Trophoblast cell (in vitro differentiated cells and primary cell): ENCODE measurements at regions not wholly inside any gene's neighbourhood (a gene's known extent, or its start where the extent isn't known, plus 50 kb on each side); places are given as distances from the start of the nearest gene placed in this dataset.

Experiments used
- DNase-seq, 2 donors: peaks; one replicate each; pipeline ENCODE4 v3.0.0-alpha.2; 2016
- H2AFZ ChIP-seq: 2 replicates; pipeline ENCODE4 v1.6.1; 2013; ENCODE audit warnings: low read length, moderate library complexity, mild to moderate bottlenecking; ENCODE audit not compliant: insufficient read depth, poor library complexity
- H2AK5ac ChIP-seq: 2 replicates; pipeline ENCODE4 v1.6.1; 2013; ENCODE audit warnings: mild to moderate bottlenecking, low read length
- H2BK120ac ChIP-seq: 2 replicates; pipeline ENCODE4 v1.6.1; 2013; ENCODE audit warnings: low read length, mild to moderate bottlenecking, moderate library complexity; ENCODE audit not compliant: insufficient read depth, poor library complexity
- H2BK12ac ChIP-seq: 2 replicates; pipeline ENCODE4 v1.6.1; 2013; ENCODE audit warnings: mild to moderate bottlenecking, low read length, moderate library complexity
- H2BK5ac ChIP-seq: 2 replicates; pipeline ENCODE4 v1.6.1; 2013; ENCODE audit warnings: low read length, low read depth, moderate library complexity, mild to moderate bottlenecking; ENCODE audit not compliant: poor library complexity
- H3K14ac ChIP-seq: 2 replicates; pipeline ENCODE4 v1.6.1; 2013; ENCODE audit warnings: mild to moderate bottlenecking, low read length
- H3K18ac ChIP-seq: 2 replicates; pipeline ENCODE4 v1.6.1; 2013; ENCODE audit warnings: mild to moderate bottlenecking, low read length
- H3K23ac ChIP-seq: 2 replicates; pipeline ENCODE4 v1.6.1; 2013; ENCODE audit warnings: low read length
- H3K27ac ChIP-seq: 2 replicates; pipeline ENCODE4 v1.5.1; 2013; ENCODE audit warnings: low read depth, mild to moderate bottlenecking, inconsistent platforms, low read length, moderate library complexity
- H3K27me3 ChIP-seq: 2 replicates; pipeline ENCODE4 v1.6.1; 2013; ENCODE audit warnings: inconsistent platforms, mild to moderate bottlenecking, low read length, moderate library complexity; ENCODE audit not compliant: insufficient read depth
- H3K36me3 ChIP-seq, 2 experiments: 1 replicate in 1 of 2; 2 replicates in 1 of 2; pipeline ENCODE4 v1.6.1; 2013; ENCODE audit warnings: low read length in 2 of 2, mild to moderate bottlenecking in 2 of 2, moderate library complexity in 1 of 2; ENCODE audit not compliant: insufficient read depth in 2 of 2, control insufficient read depth in 1 of 2
- H3K4ac ChIP-seq: 2 replicates; pipeline ENCODE4 v1.6.1; 2013; ENCODE audit warnings: low read depth, mild to moderate bottlenecking, low read length, moderate library complexity
- H3K4me1 ChIP-seq, 2 experiments: 1 replicate in 1 of 2; 2 replicates in 1 of 2; pipeline ENCODE4 v1.6.1; 2013; ENCODE audit warnings: low read length in 2 of 2, mild to moderate bottlenecking in 2 of 2, moderate library complexity in 1 of 2; ENCODE audit not compliant: insufficient read depth in 2 of 2, control insufficient read depth in 1 of 2
- H3K4me2 ChIP-seq: 2 replicates; pipeline ENCODE4 v1.6.1; 2013; ENCODE audit warnings: inconsistent platforms, mild to moderate bottlenecking, low read length, moderate library complexity
- H3K4me3 ChIP-seq: 2 replicates; pipeline ENCODE4 v1.5.1; 2013; ENCODE audit warnings: mild to moderate bottlenecking, low read depth, low read length, inconsistent platforms
- H3K79me1 ChIP-seq: one replicate; pipeline ENCODE4 v1.6.1; 2013; ENCODE audit warnings: low read length
- H3K79me2 ChIP-seq: 2 replicates; pipeline ENCODE4 v1.6.1; 2013; ENCODE audit warnings: low read length, mild to moderate bottlenecking; ENCODE audit not compliant: control insufficient read depth, insufficient read depth, poor library complexity
- H3K9ac ChIP-seq: 2 replicates; pipeline ENCODE4 v1.6.1; 2013; ENCODE audit warnings: mild to moderate bottlenecking, low read length
- H3K9me3 ChIP-seq: 2 replicates; pipeline ENCODE4 v1.6.1; 2013; ENCODE audit warnings: low read depth, mild to moderate bottlenecking, control low read depth, inconsistent platforms, low read length; ENCODE audit not compliant: insufficient read depth
- H4K12ac ChIP-seq: 2 replicates; pipeline ENCODE4 v1.6.1; 2013; ENCODE audit warnings: low read depth, mild to moderate bottlenecking, low read length, moderate library complexity
- H4K8ac ChIP-seq: 2 replicates; pipeline ENCODE4 v1.6.1; 2013; ENCODE audit warnings: low read depth, mild to moderate bottlenecking, low read length, moderate library complexity
- H4K91ac ChIP-seq: one replicate; pipeline ENCODE4 v1.6.1; 2013; ENCODE audit warnings: low read depth, mild to moderate bottlenecking, low read length, moderate library complexity
- WGBS: extraction: QIAGEN DNeasy Blood & Tissue Kit; methylation state at CpG from one replicate; pipeline ENCODE4 v1.1.7; 2013; ENCODE audit warnings: missing lambda C conversion rate; ENCODE audit not compliant: insufficient read length, insufficient coverage; ENCODE audit errors: extremely low coverage; 5-methylcytosine and 5-hydroxymethylcytosine counted together

- Histone ChIP-seq H3K9me3 (peaks cover 11% of the 10 kb centered on the region), H3K23ac (no peak overlapping the region), H3K14ac (no peak overlapping the region), H3K9ac (no peak overlapping the region), H4K12ac (no peak overlapping the region), H3K36me3 (no peaks in the 10 kb centered on the region), H4K91ac (no peak overlapping the region), H3K4me2 (no peak overlapping the region), H3K27ac (no peak overlapping the region), H3K79me2 (no peaks in the 10 kb centered on the region), H3K18ac (no peak overlapping the region), H2AK5ac (no peak overlapping the region), H3K27me3 (no peaks in the 10 kb centered on the region), H3K79me1 (no peaks in the 10 kb centered on the region), H2BK5ac (no peak overlapping the region), H2AFZ (no peak overlapping the region), H3K4me1 (no peaks in the 10 kb centered on the region), H3K4me3 (no peak overlapping the region), H2BK120ac (no peak overlapping the region), H3K4ac (no peak overlapping the region), H4K8ac (no peak overlapping the region), H2BK12ac (no peak overlapping the region)
- no CpG with 5 or more reads among the region's 11 CpGs for WGBS
- DNase-seq = no peak
These were observed 500.6 kb upstream of the MYT1L start for GRCh38 chr2:2831633-2832032.

DNA sequence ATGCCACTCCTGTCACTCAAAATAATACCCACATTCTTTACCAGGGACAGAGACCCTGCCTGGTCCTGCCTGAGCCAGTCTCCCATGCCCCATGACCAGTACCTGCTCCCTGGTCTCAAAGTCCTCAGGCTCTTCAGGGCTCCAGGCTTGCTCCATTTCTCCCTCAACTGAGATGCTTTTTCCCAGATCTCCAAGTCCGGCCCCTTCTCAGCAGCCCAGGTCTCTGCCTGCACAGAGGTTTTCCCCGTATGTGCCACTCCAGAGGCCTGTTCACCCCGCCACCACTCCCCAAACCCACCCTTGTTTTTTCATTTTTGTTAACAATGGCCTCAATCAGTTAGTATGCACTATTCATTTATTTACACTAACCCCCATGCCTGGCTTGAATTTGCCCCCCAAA lies 499.5 kb upstream of the MYT1L start:
- WGBS = no CpG with 5 or more reads among the region's 3 CpGs
- Histone ChIP-seq H3K9ac (no peak overlapping the region), H3K79me1 (no peaks in the 10 kb centered on the region), H3K79me2 (no peaks in the 10 kb centered on the region), H3K23ac (no peak overlapping the region), H3K9me3 (peaks cover 9% of the 10 kb centered on the region), H3K18ac (no peak overlapping the region), H4K8ac (no peak overlapping the region), H3K4ac (no peak overlapping the region), H3K27me3 (no peaks in the 10 kb centered on the region), H3K4me1 (no peaks in the 10 kb centered on the region), H4K91ac (no peak overlapping the region), H3K14ac (no peak overlapping the region), H2AFZ (no peak overlapping the region), H3K27ac (no peak overlapping the region), H3K4me2 (no peak overlapping the region), H2AK5ac (no peak overlapping the region), H3K4me3 (no peak overlapping the region), H2BK120ac (no peak overlapping the region), H4K12ac (no peak overlapping the region), H2BK5ac (no peak overlapping the region), H3K36me3 (no peaks in the 10 kb centered on the region), H2BK12ac (no peak overlapping the region)
- no peak for DNase-seq

- Histone ChIP-seq H3K79me2 (no peaks in the 10 kb centered on the region), H3K14ac (no peak overlapping the region)
These were observed 497.8 kb upstream of the MYT1L start for GRCh38 chr2:2828774-2829368.

GRCh38 chr2:2827761-2828221 lies 496.7 kb upstream of the MYT1L start:
- no peak overlapping the region for H2AK5ac ChIP-seq
- H3K4me1 ChIP-seq = no peaks in the 10 kb centered on the region
- H4K8ac ChIP-seq = no peak overlapping the region
- WGBS = no CpG with 5 or more reads among the region's 8 CpGs
- H2BK120ac ChIP-seq = no peak overlapping the region
- no peak overlapping the region for H2BK12ac ChIP-seq
- H3K79me1 ChIP-seq = no peaks in the 10 kb centered on the region
- H3K9ac ChIP-seq = no peak overlapping the region
- no peak for DNase-seq
- no peak overlapping the region for H2AFZ ChIP-seq
- H3K4me2 ChIP-seq = no peak overlapping the region
- no peak overlapping the region for H3K23ac ChIP-seq
- H2BK5ac ChIP-seq = no peak overlapping the region
- H4K12ac ChIP-seq = no peak overlapping the region
- H3K27ac ChIP-seq = no peak overlapping the region
- no peak overlapping the region for H4K91ac ChIP-seq
- H3K36me3 ChIP-seq = no peaks in the 10 kb centered on the region
- no peak overlapping the region for H3K4me3 ChIP-seq
- no peak overlapping the region for H3K14ac ChIP-seq
- no peak overlapping the region for H3K18ac ChIP-seq
- no peaks in the 10 kb centered on the region for H3K79me2 ChIP-seq
- peaks cover 13% of the 10 kb centered on the region for H3K9me3 ChIP-seq
- H3K4ac ChIP-seq = no peak overlapping the region
- no peaks in the 10 kb centered on the region for H3K27me3 ChIP-seq

More at GRCh38 chr2:2828774-2829368, 497.8 kb upstream of the MYT1L start:
- Histone ChIP-seq H3K23ac (no peak overlapping the region), H3K9ac (no peak overlapping the region), H4K91ac (no peak overlapping the region), H2BK120ac (no peak overlapping the region), H3K4me2 (no peak overlapping the region), H2BK5ac (no peak overlapping the region), H3K79me1 (no peaks in the 10 kb centered on the region), H3K36me3 (no peaks in the 10 kb centered on the region), H3K27ac (no peak overlapping the region), H2AFZ (no peak overlapping the region), H2AK5ac (no peak overlapping the region), H2BK12ac (no peak overlapping the region), H3K27me3 (no peaks in the 10 kb centered on the region), H3K4me1 (no peaks in the 10 kb centered on the region), H4K8ac (no peak overlapping the region), H3K9me3 (peaks cover 13% of the 10 kb centered on the region), H3K4me3 (no peak overlapping the region), H3K4ac (no peak overlapping the region), H3K18ac (no peak overlapping the region), H4K12ac (no peak overlapping the region)
- no CpG with 5 or more reads among the region's 13 CpGs for WGBS
- no peak for DNase-seq
